ACHN (cell line): ENCODE measurements at regions not wholly inside any gene's neighbourhood (a gene's known extent, or its start where the extent isn't known, plus 50 kb on each side); places are given as distances from the start of the nearest gene placed in this dataset.

Experiments
- DNase-seq: peaks from one replicate; pipeline ENCODE4 v3.0.0-alpha.2; 2015
- in situ Hi-C: cut with HindIII; loops from 2 replicates; pipeline ENCODE4 v1.10.0; 2017; ENCODE audit warnings: low sequenced_read_pairs, low pct_ligation_motif_present, low pct_unique_long_range_greater_than_20kb

GRCh38 chr3:194967151-194968117 is 281.8 kb downstream of the FAM43A start:
- DNase-seq, result no peak
- in situ Hi-C loops, result no loop called here

DNA sequence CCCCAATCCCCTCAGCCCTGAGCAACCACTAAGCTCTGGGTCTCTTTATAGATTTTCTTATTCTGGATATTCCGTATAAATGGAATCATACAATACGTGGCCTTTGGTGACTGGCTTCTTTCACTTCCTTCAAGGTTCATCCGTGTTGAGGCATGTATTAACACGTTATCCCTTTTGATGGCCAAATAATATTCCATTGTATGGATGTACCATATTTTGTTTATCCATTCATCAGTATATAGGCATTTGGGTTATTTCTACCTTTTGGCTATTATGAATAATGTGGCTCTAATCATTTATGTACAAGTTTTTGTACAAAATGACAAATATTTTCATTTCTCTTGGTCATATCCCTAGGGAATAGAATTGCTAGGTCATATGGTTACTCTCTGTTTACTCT is 284.4 kb downstream of the FAM43A start:
- in situ Hi-C loops, result no loop called here
- no peak for DNase-seq

GRCh38 chr3:194971009-194971408 is 285.3 kb downstream of the FAM43A start:
- no peak for DNase-seq
- in situ Hi-C loops, result no loop called here

GRCh38 chr3:194971965-194972364 is 286.3 kb downstream of the FAM43A start:
- DNase-seq, result no peak
- in situ Hi-C loops, result no loop called here

DNA sequence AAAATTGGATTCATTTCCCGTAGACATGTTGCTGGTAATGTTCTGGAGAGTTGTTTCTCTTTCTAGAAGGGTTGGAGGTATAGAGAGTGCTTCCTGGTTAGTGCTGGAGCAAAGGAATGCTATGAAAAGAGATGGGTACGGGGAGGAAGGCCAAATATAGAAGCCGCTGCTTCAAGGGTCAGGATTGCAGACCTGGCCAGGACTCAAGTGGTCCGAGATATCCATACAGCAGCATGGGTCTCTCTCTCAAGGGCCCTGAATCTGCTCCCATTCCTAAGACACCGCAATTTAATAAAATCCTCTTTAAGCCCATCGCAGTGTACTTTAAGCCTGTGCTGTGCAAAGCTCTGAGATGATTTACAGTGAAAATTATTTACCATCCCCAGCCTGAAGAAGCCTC is 287.0 kb downstream of the FAM43A start:
- in situ Hi-C loops, result no loop called here
- no peak for DNase-seq

GRCh38 chr3:194973366-194974000 is 287.8 kb downstream of the FAM43A start:
- no peak for DNase-seq
- in situ Hi-C loops, result no loop called here

GRCh38 chr3:194974468-194975135 is 288.9 kb downstream of the FAM43A start:
- in situ Hi-C loops, result no loop called here
- no peak for DNase-seq

- in situ Hi-C loops, result no loop called here
- DNase-seq, result no peak
Observed at GRCh38 chr3:194976049-194976451, 290.4 kb downstream of the FAM43A start.

DNA sequence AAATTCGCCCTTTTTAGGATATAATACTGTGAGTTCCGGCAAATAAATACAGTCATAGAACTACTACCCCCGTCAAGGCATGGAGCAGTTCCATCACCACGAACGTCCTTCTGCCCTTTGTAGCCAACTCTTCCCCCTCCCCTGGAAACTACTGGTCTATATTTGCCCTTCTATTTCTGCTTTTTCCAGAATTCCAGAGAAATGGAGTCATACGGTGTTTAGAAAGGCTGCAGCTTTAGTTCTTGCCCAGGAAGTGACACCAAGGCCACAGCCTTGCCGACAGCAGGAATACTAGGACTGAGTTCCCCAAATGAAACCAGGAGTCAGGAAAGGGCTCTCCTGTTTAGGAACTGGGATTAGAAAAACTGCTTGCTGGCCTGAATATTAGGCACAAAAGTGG is 291.2 kb downstream of the FAM43A start:
- in situ Hi-C loops, result no loop called here
- no peak for DNase-seq

DNA sequence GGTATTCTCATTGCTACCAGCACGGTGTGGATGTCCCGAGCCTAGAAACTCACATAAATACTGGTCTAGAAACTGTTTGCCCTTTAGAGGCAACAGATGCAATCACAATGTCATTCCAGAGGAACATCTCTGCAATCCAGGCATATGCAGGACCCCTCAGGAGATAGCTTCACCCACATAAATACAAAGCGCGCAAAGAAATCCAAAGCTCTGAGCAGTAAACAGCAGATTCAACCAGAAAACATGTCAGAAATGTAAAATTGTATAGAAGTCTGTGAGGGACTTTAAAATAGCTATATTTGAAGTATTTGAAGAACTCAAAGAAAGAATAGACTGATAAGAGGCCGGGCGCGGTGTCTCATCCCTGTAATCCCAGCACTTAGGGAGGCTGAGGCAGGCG is 291.7 kb downstream of the FAM43A start:
- DNase-seq, result no peak
- in situ Hi-C loops, result no loop called here

- in situ Hi-C loops, result no loop called here
Observed at GRCh38 chr3:194979173-194979572, 291.8 kb downstream of the XXYLT1 start.

GRCh38 chr3:194982472-194982871 is 288.5 kb downstream of the XXYLT1 start:
- in situ Hi-C loops, result no loop called here
- no peak for DNase-seq

More at GRCh38 chr3:194979173-194979572, 291.8 kb downstream of the XXYLT1 start:
- DNase-seq, result no peak

- in situ Hi-C loops, result no loop called here
- no peak for DNase-seq
Observed at GRCh38 chr3:194983121-194983520, 287.8 kb downstream of the XXYLT1 start.

DNA sequence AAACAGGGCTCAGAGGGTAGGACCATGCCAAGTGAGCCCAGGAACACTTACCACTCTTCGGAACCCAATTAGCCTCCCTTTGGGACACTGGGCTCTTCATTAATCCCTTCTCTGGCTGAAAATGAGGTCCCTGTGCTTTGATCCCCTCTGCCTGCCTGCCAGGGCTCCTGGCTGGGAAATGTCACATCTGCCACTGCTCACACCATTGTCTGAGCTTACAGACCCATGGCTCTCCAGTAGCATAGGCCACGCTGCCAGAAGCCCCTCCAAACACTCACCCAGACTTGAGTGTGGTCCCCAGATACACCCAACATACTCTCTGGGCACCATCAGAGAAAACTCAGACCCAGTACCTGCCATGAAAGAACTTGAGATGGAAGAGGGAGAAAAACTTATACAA is 287.3 kb downstream of the XXYLT1 start:
- in situ Hi-C loops, result no loop called here

DNA sequence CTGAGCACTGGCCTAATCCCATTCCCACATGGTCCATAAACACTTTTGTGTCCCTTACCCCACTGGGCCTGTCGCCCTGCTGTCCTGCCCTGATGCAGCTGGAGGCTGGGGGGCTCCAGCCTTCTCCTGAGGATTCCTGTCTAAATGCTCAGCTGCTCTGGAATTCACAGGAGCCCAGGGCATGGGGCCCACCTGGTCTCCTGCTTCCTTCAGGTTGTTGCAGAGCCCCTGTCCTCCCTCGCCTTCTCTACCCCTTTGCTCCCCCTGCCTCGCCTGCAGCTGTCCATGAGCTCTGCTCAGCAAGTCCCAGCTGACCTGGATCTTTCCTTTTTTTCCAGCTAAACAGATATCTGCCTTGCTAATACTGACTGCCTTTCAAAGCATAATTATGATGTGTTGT is 286.9 kb downstream of the XXYLT1 start:
- in situ Hi-C loops, result no loop called here
- no peak for DNase-seq

More for the DNA sequence above, 287.3 kb downstream of the XXYLT1 start:
- DNase-seq, result no peak

GRCh38 chr3:194984622-194985021 is 286.3 kb downstream of the XXYLT1 start:
- in situ Hi-C loops, result no loop called here
- no peak for DNase-seq

- DNase-seq, result no peak
- in situ Hi-C loops, result no loop called here
Observed at GRCh38 chr3:194985031-194985578, 285.9 kb downstream of the XXYLT1 start.

DNA sequence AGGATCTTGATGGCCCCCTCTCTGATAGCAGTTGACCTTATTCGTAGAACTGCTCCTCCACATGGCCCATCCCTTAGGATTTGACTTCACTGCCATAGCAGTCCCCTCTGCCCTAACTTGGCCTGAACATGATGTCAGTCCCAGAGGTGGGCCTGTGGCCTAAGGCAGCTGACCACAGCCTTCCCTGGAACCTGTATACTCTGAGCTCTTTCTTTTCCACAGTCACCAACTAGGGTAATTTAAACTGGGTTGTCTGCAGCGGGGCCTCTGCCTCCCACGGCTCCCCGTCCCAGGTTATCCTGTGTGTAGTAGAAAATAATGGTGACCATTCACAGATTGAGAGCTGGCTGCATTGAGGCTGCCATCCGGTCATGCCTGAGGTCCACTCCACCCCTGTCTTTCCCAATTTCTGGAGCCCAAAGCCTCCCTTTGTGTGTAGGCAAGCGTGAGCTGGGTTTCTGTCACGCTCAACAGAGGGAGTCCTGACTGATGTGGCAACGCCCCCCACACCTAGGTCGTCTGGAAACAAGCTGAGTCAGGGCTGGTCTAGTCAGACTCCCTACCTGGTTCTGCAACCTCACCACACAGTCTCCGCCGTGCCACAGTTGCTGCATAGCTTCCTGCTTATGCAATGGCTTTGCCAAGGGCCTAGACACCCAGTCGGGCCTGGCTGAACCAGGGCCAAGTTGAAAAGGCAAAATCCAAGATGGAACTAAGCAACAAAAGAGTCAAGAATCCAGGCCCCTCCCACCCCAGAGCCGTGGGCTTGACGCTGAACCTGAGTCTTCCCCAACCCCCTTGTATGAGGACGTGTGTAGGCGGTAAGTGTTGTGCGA is 284.5 kb downstream of the XXYLT1 start:
- in situ Hi-C loops, result no loop called here
- DNase-seq, result no peak
